ENCODE measurements at regions not wholly inside any gene's neighbourhood (a gene's known extent, or its start where the extent isn't known, plus 50 kb on each side); places are given as distances from the start of the nearest gene placed in this dataset.

GRCh38 chr12:42855362-42855950, 265.9 kb upstream of the PRICKLE1 start (continued):
- TF ChIP-seq, protein P1, sequence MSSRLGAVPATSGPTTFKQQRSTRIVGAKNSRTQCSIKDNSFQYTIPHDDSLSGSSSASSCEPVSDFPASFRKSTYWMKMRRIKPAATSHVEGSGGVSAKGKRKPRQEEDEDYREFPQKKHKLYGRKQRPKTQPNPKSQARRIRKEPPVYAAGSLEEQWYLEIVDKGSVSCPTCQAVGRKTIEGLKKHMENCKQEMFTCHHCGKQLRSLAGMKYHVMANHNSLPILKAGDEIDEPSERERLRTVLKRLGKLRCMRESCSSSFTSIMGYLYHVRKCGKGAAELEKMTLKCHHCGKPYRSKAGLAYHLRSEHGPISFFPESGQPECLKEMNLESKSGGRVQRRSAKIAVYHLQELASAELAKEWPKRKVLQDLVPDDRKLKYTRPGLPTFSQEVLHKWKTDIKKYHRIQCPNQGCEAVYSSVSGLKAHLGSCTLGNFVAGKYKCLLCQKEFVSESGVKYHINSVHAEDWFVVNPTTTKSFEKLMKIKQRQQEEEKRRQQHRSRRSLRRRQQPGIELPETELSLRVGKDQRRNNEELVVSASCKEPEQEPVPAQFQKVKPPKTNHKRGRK (CRISPR knock-in tag; IDR thresholded peaks at IDR 0.05; ENCODE audit: borderline replicate concordance): no peak
- no peak for TF ChIP-seq ZMAT4 (CRISPR knock-in tag; IDR thresholded peaks at IDR 0.05)
- TF ChIP-seq GRHL2 (CRISPR knock-in tag; IDR thresholded peaks at IDR 0.05; ENCODE audit: insufficient replicate concordance, severe bottlenecking): no peak
- no peak for TF ChIP-seq KAT7 (CRISPR knock-in tag; IDR thresholded peaks at IDR 0.05; ENCODE audit: borderline replicate concordance)
- no peak for TF ChIP-seq PREB (CRISPR knock-in tag; IDR thresholded peaks at IDR 0.05; ENCODE audit: borderline replicate concordance)
- TF ChIP-seq OVOL2 (CRISPR knock-in tag; IDR thresholded peaks at IDR 0.05; ENCODE audit: borderline replicate concordance): no peak
- TF ChIP-seq SOX15 (CRISPR knock-in tag; IDR thresholded peaks at IDR 0.05): no peak

DNA sequence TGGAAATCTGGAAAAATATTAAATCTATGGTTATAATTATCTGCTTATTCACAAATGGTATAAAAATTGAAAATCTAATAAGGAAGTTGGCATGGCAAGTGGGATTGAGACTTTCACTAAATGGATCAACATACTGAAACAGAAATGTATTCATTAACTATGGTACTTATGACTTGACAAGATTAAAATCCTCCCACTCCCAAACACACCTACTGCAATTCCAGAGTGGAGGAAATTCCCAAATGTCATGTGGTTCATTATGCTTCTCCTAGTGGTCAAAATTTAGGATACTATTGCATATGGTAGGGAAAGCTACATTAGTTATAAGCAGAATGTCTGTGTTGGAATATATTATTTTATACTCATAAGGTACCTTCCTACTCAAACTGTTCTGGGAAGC, 265.3 kb upstream of the PRICKLE1 start:
- Mint-ChIP-seq H3K9me3 (no peaks in the 10 kb centered on the region), H3K4me3 (no peak overlapping the region), H3K27ac (no peak overlapping the region), H3K4me1 (no peaks in the 10 kb centered on the region; the same call in 1 of the 2 replicates), H3K36me3 (no peaks in the 10 kb centered on the region), H3K27me3 (ENCODE audit: low read depth) (no peaks in the 10 kb centered on the region)
- ChIA-PET CTCF (no interaction called here), POLR2A (no interaction called here)
- ATAC-seq (no peak), DNase-seq (ENCODE audit: low spot score) (no peak)
- no peak for TF ChIP-seq ZNF219 (CRISPR knock-in tag; IDR thresholded peaks at IDR 0.05; ENCODE audit: borderline replicate concordance)
- no peak for TF ChIP-seq NFE2L1 (CRISPR knock-in tag; IDR thresholded peaks at IDR 0.05)
- TF ChIP-seq, protein P2, sequence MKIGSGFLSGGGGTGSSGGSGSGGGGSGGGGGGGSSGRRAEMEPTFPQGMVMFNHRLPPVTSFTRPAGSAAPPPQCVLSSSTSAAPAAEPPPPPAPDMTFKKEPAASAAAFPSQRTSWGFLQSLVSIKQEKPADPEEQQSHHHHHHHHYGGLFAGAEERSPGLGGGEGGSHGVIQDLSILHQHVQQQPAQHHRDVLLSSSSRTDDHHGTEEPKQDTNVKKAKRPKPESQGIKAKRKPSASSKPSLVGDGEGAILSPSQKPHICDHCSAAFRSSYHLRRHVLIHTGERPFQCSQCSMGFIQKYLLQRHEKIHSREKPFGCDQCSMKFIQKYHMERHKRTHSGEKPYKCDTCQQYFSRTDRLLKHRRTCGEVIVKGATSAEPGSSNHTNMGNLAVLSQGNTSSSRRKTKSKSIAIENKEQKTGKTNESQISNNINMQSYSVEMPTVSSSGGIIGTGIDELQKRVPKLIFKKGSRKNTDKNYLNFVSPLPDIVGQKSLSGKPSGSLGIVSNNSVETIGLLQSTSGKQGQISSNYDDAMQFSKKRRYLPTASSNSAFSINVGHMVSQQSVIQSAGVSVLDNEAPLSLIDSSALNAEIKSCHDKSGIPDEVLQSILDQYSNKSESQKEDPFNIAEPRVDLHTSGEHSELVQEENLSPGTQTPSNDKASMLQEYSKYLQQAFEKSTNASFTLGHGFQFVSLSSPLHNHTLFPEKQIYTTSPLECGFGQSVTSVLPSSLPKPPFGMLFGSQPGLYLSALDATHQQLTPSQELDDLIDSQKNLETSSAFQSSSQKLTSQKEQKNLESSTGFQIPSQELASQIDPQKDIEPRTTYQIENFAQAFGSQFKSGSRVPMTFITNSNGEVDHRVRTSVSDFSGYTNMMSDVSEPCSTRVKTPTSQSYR (CRISPR knock-in tag; IDR thresholded peaks at IDR 0.05): no peak
- TF ChIP-seq MAX (CRISPR knock-in tag; IDR thresholded peaks at IDR 0.05): no peak
- TF ChIP-seq PRDM15 (CRISPR knock-in tag; IDR thresholded peaks at IDR 0.05): no peak
- TF ChIP-seq MLX (CRISPR knock-in tag; IDR thresholded peaks at IDR 0.05): no peak
- no peak for TF ChIP-seq IRF2 (CRISPR knock-in tag; IDR thresholded peaks at IDR 0.05; ENCODE audit: borderline replicate concordance, low read depth)
- TF ChIP-seq, protein P3, sequence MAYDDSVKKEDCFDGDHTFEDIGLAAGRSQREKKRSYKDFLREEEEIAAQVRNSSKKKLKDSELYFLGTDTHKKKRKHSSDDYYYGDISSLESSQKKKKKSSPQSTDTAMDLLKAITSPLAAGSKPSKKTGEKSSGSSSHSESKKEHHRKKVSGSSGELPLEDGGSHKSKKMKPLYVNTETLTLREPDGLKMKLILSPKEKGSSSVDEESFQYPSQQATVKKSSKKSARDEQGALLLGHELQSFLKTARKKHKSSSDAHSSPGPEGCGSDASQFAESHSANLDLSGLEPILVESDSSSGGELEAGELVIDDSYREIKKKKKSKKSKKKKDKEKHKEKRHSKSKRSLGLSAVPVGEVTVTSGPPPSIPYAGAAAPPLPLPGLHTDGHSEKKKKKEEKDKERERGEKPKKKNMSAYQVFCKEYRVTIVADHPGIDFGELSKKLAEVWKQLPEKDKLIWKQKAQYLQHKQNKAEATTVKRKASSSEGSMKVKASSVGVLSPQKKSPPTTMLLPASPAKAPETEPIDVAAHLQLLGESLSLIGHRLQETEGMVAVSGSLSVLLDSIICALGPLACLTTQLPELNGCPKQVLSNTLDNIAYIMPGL (CRISPR knock-in tag; IDR thresholded peaks at IDR 0.05): no peak
- TF ChIP-seq ZSCAN18 (CRISPR knock-in tag; IDR thresholded peaks at IDR 0.05): no peak
- no peak for TF ChIP-seq JUN (CRISPR knock-in tag; IDR thresholded peaks at IDR 0.05)
- TF ChIP-seq NFATC4 (CRISPR knock-in tag; IDR thresholded peaks at IDR 0.05): no peak
- TF ChIP-seq NFYB (CRISPR knock-in tag; conservative IDR thresholded peaks at IDR 0.05; ENCODE audit: low read depth): no peak
- no peak for TF ChIP-seq CREB1 (CRISPR knock-in tag; IDR thresholded peaks at IDR 0.05)

All from WTC11 (cell line).